DMS 273 (cell line): ENCODE measurements at regions not wholly inside any gene's neighbourhood (a gene's known extent, or its start where the extent isn't known, plus 50 kb on each side); places are given as distances from the start of the nearest gene placed in this dataset.

Source experiments
- DNase-seq: peaks from one replicate; lab custom pipeline; 2025; ENCODE audit not compliant: unreplicated experiment; lab: John Stamatoyannopoulos, UW

- no peak for DNase-seq
Observed at GRCh38 chr22:48248901-48249455, 1486.5 kb downstream of the TBC1D22A start.

GRCh38 chr22:48247829-48248228 lies 1485.4 kb downstream of the TBC1D22A start:
- no peak for DNase-seq

- DNase-seq: no peak
Observed at GRCh38 chr22:48245196-48245485, 1482.7 kb downstream of the TBC1D22A start.

GRCh38 chr22:48244388-48245195 lies 1482.1 kb downstream of the TBC1D22A start:
- DNase-seq: no peak

GRCh38 chr22:48242461-48242864 lies 1480.0 kb downstream of the TBC1D22A start:
- DNase-seq: no peak

- DNase-seq: no peak
Observed at GRCh38 chr22:48241658-48242057, 1479.2 kb downstream of the TBC1D22A start.

- DNase-seq: no peak
Observed at GRCh38 chr22:48240935-48241230, 1478.4 kb downstream of the TBC1D22A start.

GRCh38 chr22:48240148-48240934 lies 1477.9 kb downstream of the TBC1D22A start:
- DNase-seq: no peak

- DNase-seq: no peak
Observed at GRCh38 chr22:48239461-48240147, 1477.2 kb downstream of the TBC1D22A start.

- DNase-seq: no peak
Observed at GRCh38 chr22:48238966-48239365, 1476.5 kb downstream of the TBC1D22A start.

- no peak for DNase-seq
Observed at GRCh38 chr22:48238284-48238915, 1476.0 kb downstream of the TBC1D22A start.

- no peak for DNase-seq
Observed at GRCh38 chr22:48237466-48238283, 1475.2 kb downstream of the TBC1D22A start.

GRCh38 chr22:48236261-48236660 lies 1473.8 kb downstream of the TBC1D22A start:
- no peak for DNase-seq

GRCh38 chr22:48235744-48236143 lies 1473.3 kb downstream of the TBC1D22A start:
- DNase-seq: no peak

GRCh38 chr22:48234011-48234410 lies 1471.6 kb downstream of the TBC1D22A start:
- no peak for DNase-seq

- DNase-seq: no peak
Observed at GRCh38 chr22:48233586-48233985, 1471.1 kb downstream of the TBC1D22A start.

GRCh38 chr22:48228468-48228867 lies 1466.0 kb downstream of the TBC1D22A start:
- DNase-seq: no peak

- DNase-seq: no peak
Observed at GRCh38 chr22:48227341-48228018, 1465.0 kb downstream of the TBC1D22A start.

GRCh38 chr22:48226026-48227013 lies 1463.9 kb downstream of the TBC1D22A start:
- DNase-seq: no peak
